Mesendoderm (in vitro differentiated cells): ENCODE measurements at regions not wholly inside any gene's neighbourhood (a gene's known extent, or its start where the extent isn't known, plus 50 kb on each side); places are given as distances from the start of the nearest gene placed in this dataset.

ENCODE experiments used
- DNase-seq: peaks from one replicate; pipeline ENCODE4 v3.0.0; 2013
- H2AK5ac ChIP-seq: 2 replicates; pipeline ENCODE4 v1.6.1; 2013; ENCODE audit warnings: low read length, inconsistent platforms
- H2BK120ac ChIP-seq: 2 replicates; pipeline ENCODE4 v1.6.1; 2013; ENCODE audit warnings: low read depth, mild to moderate bottlenecking, low read length, moderate library complexity, mixed read lengths
- H2BK15ac ChIP-seq: replicated peaks from 2 replicates; pipeline ENCODE4 v1.6.1; 2013; ENCODE audit warnings: low read depth, mild to moderate bottlenecking, moderate library complexity
- H2BK5ac ChIP-seq: 2 replicates; pipeline ENCODE4 v1.6.1; 2013; ENCODE audit warnings: low read length, inconsistent platforms
- H3K18ac ChIP-seq: 2 replicates; pipeline ENCODE4 v1.6.1; 2013; ENCODE audit warnings: mild to moderate bottlenecking, low read length, mixed read lengths
- H3K23ac ChIP-seq: one replicate; pipeline ENCODE4 v1.6.1; 2013; ENCODE audit warnings: low read length
- H3K27ac ChIP-seq: 2 replicates; pipeline ENCODE4 v1.5.1; 2013; ENCODE audit warnings: low read depth, mild to moderate bottlenecking, inconsistent platforms, low read length, moderate library complexity
- H3K27me3 ChIP-seq: 2 replicates; pipeline ENCODE4 v1.6.1; 2013; ENCODE audit warnings: low read length, control low read depth, mild to moderate bottlenecking, inconsistent platforms; ENCODE audit not compliant: insufficient read depth, poor library complexity
- H3K36me3 ChIP-seq: 2 replicates; pipeline ENCODE4 v1.6.1; 2013; ENCODE audit warnings: low read length, inconsistent platforms; ENCODE audit not compliant: control insufficient read depth, insufficient read depth
- H3K4ac ChIP-seq: one replicate; pipeline ENCODE4 v1.6.1; 2013; ENCODE audit warnings: low read depth, mild to moderate bottlenecking, low read length, moderate library complexity
- H3K4me1 ChIP-seq: 2 replicates; pipeline ENCODE4 v1.6.1; 2013; ENCODE audit warnings: low read depth, low read length, inconsistent platforms; ENCODE audit not compliant: control insufficient read depth
- H3K4me2 ChIP-seq: 2 replicates; pipeline ENCODE4 v1.6.1; 2013; ENCODE audit warnings: low read length
- H3K4me3 ChIP-seq: 2 replicates; pipeline ENCODE4 v1.5.1; 2013; ENCODE audit warnings: mild to moderate bottlenecking, low read length
- H3K56ac ChIP-seq: one replicate; pipeline ENCODE4 v1.6.1; 2013; ENCODE audit warnings: low read length
- H3K79me1 ChIP-seq: 2 replicates; pipeline ENCODE4 v1.6.1; 2013; ENCODE audit warnings: low read length, inconsistent platforms
- H3K79me2 ChIP-seq: 2 replicates; pipeline ENCODE4 v1.6.1; 2013; ENCODE audit warnings: mild to moderate bottlenecking, low read length; ENCODE audit not compliant: control insufficient read depth, insufficient read depth
- H3K9ac ChIP-seq: 2 replicates; pipeline ENCODE4 v1.6.1; 2013; ENCODE audit warnings: low read length, inconsistent platforms
- H4K5ac ChIP-seq: one replicate; pipeline ENCODE4 v1.6.1; 2013; ENCODE audit warnings: low read length
- H4K8ac ChIP-seq: one replicate; pipeline ENCODE4 v1.6.1; 2013; ENCODE audit warnings: low read depth, mild to moderate bottlenecking, control low read depth, low read length, moderate library complexity
- WGBS: extraction: QIAGEN DNeasy Blood & Tissue Kit; methylation state at CpG from one replicate; pipeline ENCODE4 v1.1.7; 2013; ENCODE audit warnings: low lambda C conversion rate, missing lambda C conversion rate; ENCODE audit not compliant: insufficient coverage; ENCODE audit errors: extremely low coverage; 5-methylcytosine and 5-hydroxymethylcytosine counted together

DNA sequence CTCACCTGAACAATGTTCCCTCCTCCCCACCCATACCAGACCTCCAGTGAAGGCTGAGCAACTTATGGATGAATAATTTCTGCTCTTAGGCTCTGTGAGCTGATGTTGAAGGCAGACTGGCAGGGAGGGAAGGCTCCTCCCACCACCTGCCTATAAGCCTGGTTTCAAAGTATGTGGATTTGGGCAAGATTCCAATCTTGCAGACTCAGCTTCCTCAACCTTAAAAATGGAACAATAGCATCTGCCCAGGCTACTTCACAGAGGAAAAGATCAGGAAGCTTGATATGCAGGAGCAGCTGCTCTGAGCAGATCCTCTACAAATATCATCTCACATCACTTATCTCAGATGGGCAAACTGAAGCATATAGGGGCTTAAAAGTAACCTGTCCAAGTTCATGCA is 112.2 kb downstream of the ZFP36L2 start:
- Histone ChIP-seq H3K23ac (no peak overlapping the region), H4K5ac (no peak overlapping the region), H4K8ac (no peak overlapping the region), H3K4me2 (no peak overlapping the region), H3K79me2 (no peaks in the 10 kb centered on the region), H3K27ac (no peak overlapping the region), H3K27me3 (no peaks in the 10 kb centered on the region), H3K4me3 (no peak overlapping the region), H2AK5ac (no peak overlapping the region), H2BK15ac (no peak overlapping the region), H3K36me3 (no peaks in the 10 kb centered on the region), H3K79me1 (no peaks in the 10 kb centered on the region), H3K56ac (peak overlapping the region; percentile 69), H3K4ac (no peak overlapping the region), H3K18ac (no peak overlapping the region), H3K9ac (no peak overlapping the region), H2BK5ac (no peak overlapping the region), H3K4me1 (peaks cover 10% of the 10 kb centered on the region), H2BK120ac (no peak overlapping the region)
- DNase-seq, result peak; percentile 68

DNA sequence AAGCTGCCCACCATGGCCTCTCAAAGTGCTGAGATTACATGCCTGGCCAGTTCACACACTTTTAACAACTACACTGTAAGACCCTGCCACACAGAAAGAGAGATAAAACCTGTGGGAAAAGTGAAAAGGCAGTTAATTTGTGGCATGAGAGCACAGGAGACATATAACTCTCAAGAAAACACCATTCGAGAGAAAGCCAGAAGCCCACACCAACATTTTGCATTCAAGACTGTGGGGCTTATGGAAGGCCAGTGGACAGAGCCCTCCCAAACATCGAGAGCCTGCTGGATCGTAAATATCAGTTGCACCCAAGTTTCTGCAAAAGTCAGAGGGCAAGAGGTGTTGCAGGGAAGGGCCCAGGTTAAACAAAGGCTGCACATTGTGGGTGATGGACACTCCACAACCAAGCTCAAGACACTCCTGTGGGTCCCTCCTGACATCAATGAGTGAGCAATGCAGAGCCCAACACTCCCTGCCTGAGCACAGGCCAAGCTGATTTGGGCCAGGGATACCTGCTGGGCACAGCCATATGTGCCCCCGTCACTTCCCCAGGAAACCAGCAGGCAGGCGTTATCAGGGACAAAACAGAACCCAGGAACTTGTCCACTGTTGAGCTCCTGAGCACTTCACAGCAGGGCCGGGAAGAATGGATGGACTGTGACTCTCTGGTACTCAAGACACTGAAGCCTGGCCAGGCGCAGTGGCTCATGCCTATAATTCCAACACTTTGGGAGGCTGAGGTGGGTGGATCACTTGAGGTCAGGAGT is 114.4 kb downstream of the ZFP36L2 start:
- no CpG with 5 or more reads among the region's 7 CpGs for WGBS
- Histone ChIP-seq H3K36me3 (no peaks in the 10 kb centered on the region), H2BK5ac (no peak overlapping the region)

DNA sequence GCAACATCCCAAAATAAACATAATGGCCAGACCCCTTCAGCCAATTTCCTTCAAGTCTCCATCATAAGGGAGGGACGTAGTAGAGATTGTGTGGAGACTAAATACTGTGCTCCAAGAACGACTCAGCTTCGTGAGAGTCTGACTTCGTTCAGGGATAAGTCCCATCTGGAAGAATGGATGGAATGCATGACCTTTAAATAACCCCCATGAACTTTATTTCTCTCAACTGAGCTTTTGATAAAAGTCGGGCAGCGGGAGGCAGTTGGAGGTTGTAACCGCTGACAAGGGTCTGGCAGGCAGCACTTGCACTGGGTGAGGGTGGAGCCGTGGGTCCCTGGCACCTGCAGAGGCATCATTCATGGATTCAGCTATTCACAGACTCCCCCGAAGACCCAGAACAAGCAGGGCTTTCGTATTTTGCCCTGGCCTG is 115.9 kb downstream of the ZFP36L2 start:
- Histone ChIP-seq H2BK15ac (no peak overlapping the region), H4K5ac (no peak overlapping the region), H2BK120ac (no peak overlapping the region), H3K36me3 (no peaks in the 10 kb centered on the region), H3K4me2 (no peak overlapping the region), H3K4me3 (no peak overlapping the region), H3K27me3 (no peaks in the 10 kb centered on the region), H3K56ac (no peak overlapping the region), H3K79me2 (no peaks in the 10 kb centered on the region), H2AK5ac (no peak overlapping the region), H3K23ac (no peak overlapping the region), H4K8ac (no peak overlapping the region), H3K27ac (no peak overlapping the region), H3K9ac (no peak overlapping the region), H3K79me1 (no peaks in the 10 kb centered on the region), H3K18ac (no peak overlapping the region), H3K4me1 (peaks cover 7% of the 10 kb centered on the region), H2BK5ac (no peak overlapping the region), H3K4ac (no peak overlapping the region)
- no peak for DNase-seq
- WGBS, result no CpG with 5 or more reads among the region's 10 CpGs

More for the DNA sequence above, 114.4 kb downstream of the ZFP36L2 start:
- H3K4ac ChIP-seq, result no peak overlapping the region
- H3K79me1 ChIP-seq, result no peaks in the 10 kb centered on the region
- H3K18ac ChIP-seq, result no peak overlapping the region
- peak; percentile 30 for DNase-seq
- H4K8ac ChIP-seq, result no peak overlapping the region
- H3K4me3 ChIP-seq, result no peak overlapping the region
- H3K4me2 ChIP-seq, result no peak overlapping the region
- H2BK15ac ChIP-seq, result no peak overlapping the region
- peaks cover 10% of the 10 kb centered on the region for H3K4me1 ChIP-seq
- H2BK120ac ChIP-seq, result no peak overlapping the region
- no peak overlapping the region for H3K27ac ChIP-seq
- H2AK5ac ChIP-seq, result no peak overlapping the region
- no peak overlapping the region for H3K9ac ChIP-seq
- H4K5ac ChIP-seq, result no peak overlapping the region
- no peak overlapping the region for H3K23ac ChIP-seq
- no peaks in the 10 kb centered on the region for H3K79me2 ChIP-seq
- H3K27me3 ChIP-seq, result no peaks in the 10 kb centered on the region
- H3K56ac ChIP-seq, result no peak overlapping the region

- Histone ChIP-seq H3K27ac (no peak overlapping the region), H4K5ac (no peak overlapping the region), H3K36me3 (no peaks in the 10 kb centered on the region), H3K27me3 (no peaks in the 10 kb centered on the region), H3K23ac (no peak overlapping the region), H2BK5ac (no peak overlapping the region), H3K56ac (no peak overlapping the region), H3K4me3 (no peak overlapping the region), H2AK5ac (no peak overlapping the region), H3K79me1 (no peaks in the 10 kb centered on the region), H2BK120ac (no peak overlapping the region), H3K4me2 (no peak overlapping the region), H2BK15ac (no peak overlapping the region), H4K8ac (no peak overlapping the region), H3K4ac (no peak overlapping the region), H3K79me2 (no peaks in the 10 kb centered on the region), H3K9ac (no peak overlapping the region), H3K4me1 (peaks cover 5% of the 10 kb centered on the region), H3K18ac (no peak overlapping the region)
- no peak for DNase-seq
- WGBS, result no CpG with 5 or more reads among the region's 2 CpGs
These were observed 117.1 kb downstream of the ZFP36L2 start for GRCh38 chr2:43109261-43109743.

- Histone ChIP-seq H3K18ac (no peak overlapping the region), H4K8ac (no peak overlapping the region), H4K5ac (no peak overlapping the region), H3K79me2 (no peaks in the 10 kb centered on the region), H2BK120ac (no peak overlapping the region), H3K27ac (no peak overlapping the region), H3K23ac (no peak overlapping the region), H3K4me2 (no peak overlapping the region), H2BK5ac (no peak overlapping the region), H3K4ac (no peak overlapping the region), H3K56ac (no peak overlapping the region), H3K79me1 (no peaks in the 10 kb centered on the region), H3K9ac (no peak overlapping the region), H3K36me3 (no peaks in the 10 kb centered on the region), H3K4me3 (no peak overlapping the region), H2BK15ac (no peak overlapping the region), H3K27me3 (no peaks in the 10 kb centered on the region), H3K4me1 (no peaks in the 10 kb centered on the region), H2AK5ac (no peak overlapping the region)
- no peak for DNase-seq
- WGBS, result no CpG with 5 or more reads among the region's 4 CpGs
These were observed 118.7 kb downstream of the ZFP36L2 start for GRCh38 chr2:43107679-43108078.
